T-helper 1 cell (primary cell): ENCODE measurements at regions not wholly inside any gene's neighbourhood (a gene's known extent, or its start where the extent isn't known, plus 50 kb on each side); places are given as distances from the start of the nearest gene placed in this dataset.
"Not testable (repeated sequence)": the region's sequence is repeated elsewhere in the genome, so short reads cannot be mapped to it uniquely, and the experiment has no call there.

Experiments used
- DNase-seq, 5 donors: peaks; one replicate each; pipeline ENCODE4 v3.0.0-alpha.2; 2012 to 2020

GRCh38 chr19:28396287-28396831, 816.6 kb downstream of the UQCRFS1 start:
- no peak for DNase-seq

GRCh38 chr19:28394725-28395124, 818.2 kb downstream of the UQCRFS1 start:
- no peak for DNase-seq

GRCh38 chr19:28393574-28394336, 819.2 kb downstream of the UQCRFS1 start:
- DNase-seq, result peak in 1 of 5 donors; percentile 5

GRCh38 chr19:28388988-28389387, 824.0 kb downstream of the UQCRFS1 start:
- no peak for DNase-seq

GRCh38 chr19:28387507-28387906, 825.4 kb downstream of the UQCRFS1 start:
- DNase-seq, result no peak

- DNase-seq, result no peak
These were observed 826.5 kb downstream of the UQCRFS1 start for GRCh38 chr19:28386470-28386869.

- no peak for DNase-seq
These were observed 826.9 kb downstream of the UQCRFS1 start for GRCh38 chr19:28386066-28386465.

GRCh38 chr19:28377077-28377476, 835.9 kb downstream of the UQCRFS1 start:
- DNase-seq, result no peak

- no peak for DNase-seq
These were observed 838.0 kb downstream of the UQCRFS1 start for GRCh38 chr19:28374971-28375370.

- DNase-seq, result no peak
These were observed 840.2 kb downstream of the UQCRFS1 start for GRCh38 chr19:28372576-28373247.

GRCh38 chr19:28367146-28367545, 845.8 kb downstream of the UQCRFS1 start:
- no peak for DNase-seq

GRCh38 chr19:28363254-28363653, 849.7 kb downstream of the UQCRFS1 start:
- no peak for DNase-seq

GRCh38 chr19:28359431-28360414, 853.2 kb downstream of the UQCRFS1 start:
- no peak for DNase-seq

- no peak for DNase-seq
These were observed 854.3 kb downstream of the UQCRFS1 start for GRCh38 chr19:28358633-28359032.

GRCh38 chr19:28351761-28352160, 861.2 kb downstream of the UQCRFS1 start:
- DNase-seq, result no peak

GRCh38 chr19:28351321-28351720, 861.6 kb downstream of the UQCRFS1 start:
- DNase-seq, result not testable (repeated sequence)

GRCh38 chr19:28350673-28351072, 862.3 kb downstream of the UQCRFS1 start:
- no peak for DNase-seq

- no peak for DNase-seq
These were observed 862.9 kb downstream of the UQCRFS1 start for GRCh38 chr19:28350037-28350436.

- DNase-seq, result no peak
These were observed 863.3 kb downstream of the UQCRFS1 start for GRCh38 chr19:28349604-28350003.

- no peak for DNase-seq
These were observed 867.1 kb downstream of the UQCRFS1 start for GRCh38 chr19:28345811-28346210.

- DNase-seq, result no peak
These were observed 871.1 kb downstream of the UQCRFS1 start for GRCh38 chr19:28341810-28342350.

- no peak for DNase-seq
These were observed 878.5 kb downstream of the UQCRFS1 start for GRCh38 chr19:28334419-28334818.
